Colonic mucosa (tissue), 4 donors: ENCODE measurements at regions not wholly inside any gene's neighbourhood (a gene's known extent, or its start where the extent isn't known, plus 50 kb on each side); places are given as distances from the start of the nearest gene placed in this dataset.
A peak's percentile ranks its signal among the peaks of the same experiment; 100 is the strongest.

Experiments used
- DNase-seq: peaks from one replicate; pipeline ENCODE4 v3.0.0-alpha.2; 2020
- H3K27ac ChIP-seq: fragments of 200-600 bp; one replicate; pipeline ENCODE4 v1.8.0; 2021
- H3K27me3 ChIP-seq: fragments of 200-600 bp; one replicate; pipeline ENCODE4 v1.8.0; 2021
- H3K36me3 ChIP-seq: fragments of 200-600 bp; one replicate; pipeline ENCODE4 v1.8.0; 2021
- H3K4me1 ChIP-seq: fragments of 200-600 bp; one replicate; pipeline ENCODE4 v1.8.0; 2021; ENCODE audit warnings: mild to moderate bottlenecking
- H3K4me3 ChIP-seq: fragments of 200-600 bp; one replicate; pipeline ENCODE4 v1.8.0; 2021
- H3K9ac ChIP-seq, 2 donors: one replicate each; pipeline ENCODE4 v1.7.0; 2013; ENCODE audit warnings: control low read depth in 2 of 2, low read depth in 2 of 2, low read length in 2 of 2
- H3K9me3 ChIP-seq: fragments of 200-600 bp; one replicate; pipeline ENCODE4 v1.8.0; 2021
- CTCF ChIP-seq: fragments of 200-600 bp; IDR thresholded peaks from one replicate; pipeline ENCODE4 v1.8.0; 2022; ENCODE audit warnings: antibody characterized with exemption, mild to moderate bottlenecking
- intact Hi-C: fragments of 100-400 bp; cut with DNase I; formaldehyde crosslinking; loops from one replicate; pipeline ENCODE4 v1.14.1; 2022
- donor health status: healthy.
- donor health status: DM: no; HTN: no; CAD: no.
- donor health status: DM: no; HTN: no; CAD: no.

- Histone ChIP-seq H3K36me3 (no peaks in the 10 kb centered on the region), H3K4me1 (no peaks in the 10 kb centered on the region), H3K27ac (no peak overlapping the region), H3K4me3 (no peak overlapping the region), H3K9me3 (no peaks in the 10 kb centered on the region), H3K27me3 (no peaks in the 10 kb centered on the region), H3K9ac (no peak overlapping the region)
- DNase-seq, result no peak
- TF ChIP-seq CTCF, result no peak
- intact Hi-C loops, result no loop called here
These were observed 415.3 kb downstream of the RPS24 start for GRCh38 chr10:78448994-78449418.

GRCh38 chr10:78449554-78449953 is 415.9 kb downstream of the RPS24 start:
- Histone ChIP-seq H3K9me3 (no peaks in the 10 kb centered on the region), H3K4me1 (no peaks in the 10 kb centered on the region), H3K27ac (no peak overlapping the region), H3K9ac (no peak overlapping the region), H3K27me3 (no peaks in the 10 kb centered on the region), H3K36me3 (no peaks in the 10 kb centered on the region), H3K4me3 (no peak overlapping the region)
- no peak for TF ChIP-seq CTCF
- no peak for DNase-seq
- intact Hi-C loops, result no loop called here

GRCh38 chr10:78450239-78450638 is 416.6 kb downstream of the RPS24 start:
- DNase-seq, result no peak
- Histone ChIP-seq H3K27ac (no peak overlapping the region), H3K36me3 (no peaks in the 10 kb centered on the region), H3K4me1 (no peaks in the 10 kb centered on the region), H3K9ac (no peak overlapping the region), H3K9me3 (no peaks in the 10 kb centered on the region), H3K27me3 (no peaks in the 10 kb centered on the region), H3K4me3 (no peak overlapping the region)
- intact Hi-C loops, result no loop called here
- TF ChIP-seq CTCF, result no peak

GRCh38 chr10:78450807-78451485 is 417.3 kb downstream of the RPS24 start:
- no peak overlapping the region for H3K27ac ChIP-seq
- intact Hi-C loops, result no loop called here

GRCh38 chr10:78451592-78451991 is 417.9 kb downstream of the RPS24 start:
- Histone ChIP-seq H3K9ac (no peak overlapping the region), H3K27me3 (no peaks in the 10 kb centered on the region), H3K9me3 (no peaks in the 10 kb centered on the region), H3K4me3 (no peak overlapping the region), H3K27ac (no peak overlapping the region), H3K36me3 (no peaks in the 10 kb centered on the region), H3K4me1 (no peaks in the 10 kb centered on the region)
- DNase-seq, result peak; percentile 31
- intact Hi-C loops, result no loop called here
- TF ChIP-seq CTCF, result no peak

More at GRCh38 chr10:78450807-78451485, 417.3 kb downstream of the RPS24 start:
- no peak for DNase-seq
- H3K36me3 ChIP-seq, result no peaks in the 10 kb centered on the region
- H3K9ac ChIP-seq, result no peak overlapping the region
- no peaks in the 10 kb centered on the region for H3K9me3 ChIP-seq
- TF ChIP-seq CTCF, result no peak
- H3K4me3 ChIP-seq, result no peak overlapping the region
- no peaks in the 10 kb centered on the region for H3K27me3 ChIP-seq
- H3K4me1 ChIP-seq, result no peaks in the 10 kb centered on the region
